IMR-90 (cell line): ENCODE measurements at regions not wholly inside any gene's neighbourhood (a gene's known extent, or its start where the extent isn't known, plus 50 kb on each side); places are given as distances from the start of the nearest gene placed in this dataset.

ENCODE experiments used
- ATAC-seq: fragments of 200-7000 bp; cut with Tn5 transposase; 2 replicates; pipeline ENCODE4 v1.9.1; 2020; ENCODE audit warnings: low read depth, mild to moderate bottlenecking, moderate library complexity
- BruUV-seq: library from RNA; stranded (reverse); fragments of 400-500 nt; replicated peaks from 2 replicates; lab custom pipeline; 2021; lab: Mats Ljungman, UMichigan
- CTCF ChIA-PET: fragments of 300-600 bp; formaldehyde crosslinking; extraction: SDS; loops from one replicate; lab custom pipeline; 2021; ENCODE audit warnings: antibody characterized with exemption; lab: Yijun Ruan, JAX
- POLR2A ChIA-PET: fragments of 300-600 bp; sonication (Branson Sonifier 250); formaldehyde crosslinking; loops from one replicate; lab custom pipeline; 2022; ENCODE audit warnings: antibody characterized with exemption; ENCODE audit not compliant: unreplicated experiment; lab: Charles Lee
- DNase-seq: peaks from one replicate; pipeline ENCODE4 v3.0.0; 2013
- H2AFZ ChIP-seq: replicated peaks from 2 replicates; pipeline ENCODE3; 2013; ENCODE audit warnings: low read length, mild to moderate bottlenecking; ENCODE audit not compliant: poor library complexity
- H2AK5ac ChIP-seq: 2 replicates; pipeline ENCODE4 v1.6.1; 2013; ENCODE audit warnings: low read depth, low read length, inconsistent platforms
- H2AK9ac ChIP-seq: replicated peaks from 2 replicates; pipeline ENCODE3; 2013; ENCODE audit warnings: mild to moderate bottlenecking, low read depth, low read length, moderate library complexity; ENCODE audit not compliant: poor library complexity
- H2BK120ac ChIP-seq: 2 replicates; pipeline ENCODE4 v1.6.1; 2013; ENCODE audit warnings: low read depth, low read length, inconsistent platforms
- H2BK15ac ChIP-seq: 3 replicates; pipeline ENCODE4 v1.6.1; 2013; ENCODE audit warnings: low read depth, low read length, inconsistent platforms
- H2BK20ac ChIP-seq: 2 replicates; pipeline ENCODE4 v1.6.1; 2013; ENCODE audit warnings: low read depth, mild to moderate bottlenecking, inconsistent platforms, low read length, moderate library complexity
- H2BK5ac ChIP-seq: 2 replicates; pipeline ENCODE4 v1.6.1; 2013; ENCODE audit warnings: mild to moderate bottlenecking, low read depth, low read length, inconsistent platforms; ENCODE audit not compliant: poor library complexity, severe bottlenecking
- H3K14ac ChIP-seq: replicated peaks from 2 replicates; pipeline ENCODE4 v1.6.1; 2013; ENCODE audit warnings: low read depth, low read length, inconsistent platforms
- H3K18ac ChIP-seq: 2 replicates; pipeline ENCODE4 v1.6.1; 2013; ENCODE audit warnings: low read depth, low read length, control low read depth
- H3K23ac ChIP-seq: 2 replicates; pipeline ENCODE4 v1.6.1; 2013; ENCODE audit warnings: low read depth, low read length, inconsistent platforms
- H3K27ac ChIP-seq: 2 replicates; pipeline ENCODE4 v1.5.1; 2013; ENCODE audit warnings: mild to moderate bottlenecking, control low read depth, low read length; ENCODE audit not compliant: insufficient read depth
- H3K27me3 ChIP-seq: 2 replicates; pipeline ENCODE4 v1.6.1; 2013; ENCODE audit warnings: low read length; ENCODE audit not compliant: control insufficient read depth, insufficient read depth
- H3K36me3 ChIP-seq: 2 replicates; pipeline ENCODE4 v1.6.1; 2013; ENCODE audit warnings: low read length, mixed read lengths; ENCODE audit not compliant: control insufficient read depth, insufficient read depth
- H3K4ac ChIP-seq: 2 replicates; pipeline ENCODE4 v1.6.1; 2013; ENCODE audit warnings: low read depth, low read length, inconsistent platforms
- H3K4me1 ChIP-seq: 2 replicates; pipeline ENCODE4 v1.6.1; 2013; ENCODE audit warnings: low read length, mixed read lengths; ENCODE audit not compliant: control insufficient read depth, insufficient read depth
- H3K4me2 ChIP-seq: 2 replicates; pipeline ENCODE4 v1.6.1; 2013; ENCODE audit warnings: low read depth, mild to moderate bottlenecking, control low read depth, low read length, moderate library complexity
- H3K4me3 ChIP-seq: 2 replicates; pipeline ENCODE4 v1.5.1; 2013; ENCODE audit warnings: low read depth, mild to moderate bottlenecking, control low read depth, low read length, moderate library complexity; ENCODE audit not compliant: insufficient read depth
- H3K56ac ChIP-seq: 2 replicates; pipeline ENCODE4 v1.6.1; 2013; ENCODE audit warnings: low read length, inconsistent platforms; ENCODE audit not compliant: insufficient read depth; ENCODE audit errors: extremely low read depth
- H3K79me1 ChIP-seq, 2 experiments: 2 replicates each; pipeline ENCODE4 v1.6.1; 2013; ENCODE audit warnings: low read length in 2 of 2, inconsistent platforms in 1 of 2, low read depth in 1 of 2
- H3K9ac ChIP-seq: 2 replicates; pipeline ENCODE4 v1.6.1; 2013; ENCODE audit warnings: low read depth, low read length, control low read depth
- H3K9me1 ChIP-seq: 2 replicates; pipeline ENCODE4 v1.6.1; 2013; ENCODE audit warnings: low read length, inconsistent platforms; ENCODE audit not compliant: insufficient read depth
- H3K9me3 ChIP-seq: 2 replicates; pipeline ENCODE4 v1.6.1; 2013; ENCODE audit warnings: low read length; ENCODE audit not compliant: control insufficient read depth, insufficient read depth
- H4K20me1 ChIP-seq: 2 replicates; pipeline ENCODE4 v1.6.1; 2013; ENCODE audit warnings: low read length, inconsistent platforms; ENCODE audit not compliant: insufficient read depth
- H4K5ac ChIP-seq: 2 replicates; pipeline ENCODE4 v1.6.1; 2013; ENCODE audit warnings: mild to moderate bottlenecking, low read depth, low read length, control low read depth
- H4K8ac ChIP-seq, 2 experiments: 2 replicates each; pipeline ENCODE4 v1.6.1; 2013; ENCODE audit warnings: low read depth in 2 of 2, low read length in 2 of 2, control low read depth in 1 of 2, inconsistent platforms in 1 of 2
- H4K91ac ChIP-seq: 2 replicates; pipeline ENCODE4 v1.6.1; 2013; ENCODE audit warnings: low read depth, low read length, inconsistent platforms; ENCODE audit not compliant: insufficient read depth
- CHD1 ChIP-seq: IDR thresholded peaks from 2 replicates; pipeline ENCODE4 v1.6.1; 2012; ENCODE audit warnings: low read depth, low read length, improper control_type of control experiment
- CTCF ChIP-seq: conservative IDR thresholded peaks from 2 replicates; pipeline ENCODE4 v1.5.1; 2012; ENCODE audit warnings: mild to moderate bottlenecking, low read depth, low read length, improper control_type of control experiment
- ELK1 ChIP-seq: fragments of 150-350 bp; IDR thresholded peaks from 2 replicates; pipeline ENCODE4 v1.6.1; 2016; ENCODE audit warnings: low read depth, mild to moderate bottlenecking, low read length, moderate library complexity, borderline replicate concordance
- MAFK ChIP-seq: IDR thresholded peaks from 2 replicates; pipeline ENCODE4 v1.6.1; 2012; ENCODE audit warnings: low read depth, low read length, improper control_type of control experiment
- MAZ ChIP-seq: IDR thresholded peaks from 2 replicates; pipeline ENCODE4 v1.6.1; 2012; ENCODE audit warnings: low read depth, mild to moderate bottlenecking, low read length, improper control_type of control experiment, moderate library complexity, borderline replicate concordance
- POLR2A ChIP-seq: IDR thresholded peaks from 2 replicates; pipeline ENCODE4 v1.6.1; 2012; ENCODE audit warnings: mild to moderate bottlenecking, low read depth, low read length
- RAD21 ChIP-seq: IDR thresholded peaks from 2 replicates; pipeline ENCODE4 v1.6.1; 2012; ENCODE audit warnings: low read length, improper control_type of control experiment
- SMC3 ChIP-seq: fragments of 150-350 bp; IDR thresholded peaks from 2 replicates; pipeline ENCODE4 v1.6.1; 2016; ENCODE audit warnings: low read depth, mild to moderate bottlenecking, antibody characterized with exemption, low read length, moderate library complexity
- USF2 ChIP-seq: fragments of 150-350 bp; IDR thresholded peaks from 2 replicates; pipeline ENCODE4 v1.6.1; 2017; ENCODE audit warnings: mild to moderate bottlenecking, antibody characterized with exemption, low read length, low read depth
- WGBS, 2 experiments: methylation state at CpG; one replicate each; pipeline versions ENCODE4 v1.1.5 to v1.1.7; 2013; ENCODE audit warnings: missing lambda C conversion rate in 2 of 2; ENCODE audit not compliant: insufficient read length in 1 of 2; ENCODE audit errors: extremely low coverage in 2 of 2; 5-methylcytosine and 5-hydroxymethylcytosine counted together
- dilution Hi-C: fragments of 300-500 bp; cut with HindIII; formaldehyde crosslinking; loops from one replicate; pipeline ENCODE4 v1.14.3; 2018; ENCODE audit warnings: low sequenced_read_pairs; ENCODE audit not compliant: unreplicated experiment
- in situ Hi-C: fragments of 300-500 bp; cut with MboI; formaldehyde crosslinking; loops from 3 replicates; pipeline ENCODE4 v1.14.3; 2019; ENCODE audit warnings: low sequenced_read_pairs, inconsistent platforms, mixed read lengths
- intact Hi-C: fragments of 100-400 bp; cut with micrococcal nuclease; formaldehyde crosslinking; loops from 2 replicates; pipeline ENCODE4 v1.10.0; 2022

GRCh38 chr2:118320196-118320595, 231.9 kb downstream of the INSIG2 start:
- Histone ChIP-seq H3K9ac (no peak overlapping the region), H3K4me2 (no peak overlapping the region), H3K9me1 (no peaks in the 10 kb centered on the region), H3K79me1 (no peaks in the 10 kb centered on the region), H4K8ac (no peak overlapping the region), H2BK5ac (no peak overlapping the region), H4K5ac (no peak overlapping the region), H4K20me1 (no peaks in the 10 kb centered on the region), H4K91ac (no peak overlapping the region), H3K9me3 (no peaks in the 10 kb centered on the region), H2AFZ (no peak overlapping the region), H3K4me3 (no peak overlapping the region), H3K27me3 (no peaks in the 10 kb centered on the region; the same call in 1 of the 2 replicates), H3K14ac (no peak overlapping the region), H2BK20ac (no peak overlapping the region), H2BK120ac (no peak overlapping the region), H3K56ac (no peak overlapping the region), H2AK9ac (no peak overlapping the region), H2AK5ac (no peak overlapping the region), H2BK15ac (no peak overlapping the region), H3K36me3 (no peaks in the 10 kb centered on the region), H3K27ac (no peak overlapping the region), H3K23ac (no peak overlapping the region), H3K4me1 (no peaks in the 10 kb centered on the region), H3K18ac (no peak overlapping the region), H3K4ac (no peak overlapping the region)
- TF ChIP-seq CHD1, result no peak
- no peak for TF ChIP-seq CTCF
- TF ChIP-seq MAFK, result no peak
- TF ChIP-seq MAZ, result no peak
- no peak for TF ChIP-seq USF2
- TF ChIP-seq ELK1, result no peak
- no peak for TF ChIP-seq SMC3
- TF ChIP-seq RAD21, result no peak
- no peak for TF ChIP-seq POLR2A
- CTCF ChIA-PET, result no interaction called here
- no TSS peak for BruUV-seq
- in situ Hi-C loops, result no loop called here
- DNase-seq (no peak), ATAC-seq (no peak)
- POLR2A ChIA-PET, result no interaction called here
- intact Hi-C loops, result no loop called here
- 29% methylated on average over 1 of the region's 6 CpGs; no CpG with 5 or more reads in 1 of the 2 experiments for WGBS, 2 experiments
- dilution Hi-C loops, result no loop called here
